ENCODE measurements at regions not wholly inside any gene's neighbourhood (a gene's known extent, or its start where the extent isn't known, plus 50 kb on each side); places are given as distances from the start of the nearest gene placed in this dataset.
A peak's percentile ranks its signal among the peaks of the same experiment; 100 is the strongest.

DNA sequence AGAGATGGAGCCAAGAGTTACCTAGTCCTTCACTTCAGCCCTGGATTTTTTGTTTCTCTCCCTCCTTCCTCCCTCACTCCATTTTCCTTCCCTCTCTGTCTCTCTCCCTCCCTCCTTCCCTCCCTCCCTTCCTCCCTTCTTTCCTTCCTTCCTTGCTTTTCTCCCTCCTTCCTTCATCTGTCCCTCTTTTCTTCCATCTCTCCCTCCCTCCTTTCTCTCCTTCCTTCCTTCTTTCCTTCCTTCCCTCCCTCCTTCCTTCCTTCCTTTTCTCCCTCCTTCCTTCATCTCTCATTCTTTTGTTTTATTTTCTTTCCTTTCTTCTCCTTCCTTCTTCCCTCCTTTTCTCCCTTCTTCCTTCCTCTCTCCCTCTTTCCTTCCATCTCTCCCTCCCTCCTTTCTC lies 283.5 kb downstream of the MAF start:
- Histone ChIP-seq H3K4me3 (no peak overlapping the region), H3K36me3 (no peaks in the 10 kb centered on the region), H3K4me1 (no peaks in the 10 kb centered on the region), H3K9me3 (no peaks in the 10 kb centered on the region), H3K27me3 (no peaks in the 10 kb centered on the region), H3K27ac (no peak overlapping the region)
- no peak for ATAC-seq
- no peak for TF ChIP-seq CTCF (IDR thresholded peaks at IDR 0.05)
- intact Hi-C loops (cut with DNase I), result no loop called here
- DNase-seq, result no peak

DNA sequence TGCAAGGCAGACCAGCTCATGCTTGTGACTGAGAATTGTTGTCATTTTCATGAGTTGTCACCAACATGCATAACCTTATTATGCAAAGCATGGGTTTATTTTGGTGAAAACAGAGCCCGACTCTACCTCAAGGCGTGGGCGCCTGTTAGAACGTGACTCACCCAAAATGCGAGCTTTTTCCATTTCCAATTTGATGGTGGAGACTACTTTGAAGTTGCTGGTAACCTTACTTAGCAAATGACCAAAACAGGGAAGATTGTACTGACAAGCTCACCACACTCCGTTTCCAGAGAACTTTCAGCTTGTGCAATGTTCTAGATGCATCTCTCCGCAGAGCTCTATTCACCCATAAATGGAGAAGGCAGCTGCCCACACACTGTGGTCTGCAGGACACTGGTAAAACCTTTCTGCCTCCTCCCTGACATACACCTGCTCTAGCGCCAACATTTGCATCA lies 284.5 kb downstream of the MAF start:
- TF ChIP-seq CTCF (IDR thresholded peaks at IDR 0.05), result no peak
- Histone ChIP-seq H3K9me3 (no peaks in the 10 kb centered on the region), H3K27me3 (no peaks in the 10 kb centered on the region), H3K4me3 (no peak overlapping the region), H3K27ac (no peak overlapping the region), H3K36me3 (no peaks in the 10 kb centered on the region), H3K4me1 (no peaks in the 10 kb centered on the region)
- DNase-seq (no peak), ATAC-seq (peak; percentile 83)
- intact Hi-C loops (cut with DNase I), result no loop called here

DNA sequence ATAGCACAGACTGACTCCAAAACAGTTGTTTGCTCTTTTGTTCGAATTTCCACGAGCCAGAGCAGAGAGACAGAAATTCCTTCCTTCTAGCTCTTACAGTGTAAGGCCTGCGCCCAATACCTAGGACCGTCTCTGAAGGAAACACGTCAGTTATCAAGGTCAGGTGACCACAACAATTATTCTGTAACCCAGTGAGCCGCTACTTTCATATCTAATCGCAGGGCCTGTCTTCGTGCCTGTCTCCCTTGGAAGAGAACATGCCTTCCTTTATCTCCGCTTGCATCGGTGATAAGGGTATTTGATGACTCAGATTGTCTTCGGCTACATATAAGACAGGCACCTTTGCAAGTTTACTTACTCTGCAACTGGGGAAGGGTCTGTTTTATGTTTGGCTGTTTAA lies 288.0 kb downstream of the MAF start:
- no peak for TF ChIP-seq CTCF (IDR thresholded peaks at IDR 0.05)
- Histone ChIP-seq H3K4me1 (no peaks in the 10 kb centered on the region), H3K36me3 (no peaks in the 10 kb centered on the region), H3K4me3 (no peak overlapping the region), H3K27ac (no peak overlapping the region), H3K9me3 (no peaks in the 10 kb centered on the region), H3K27me3 (no peaks in the 10 kb centered on the region)
- no peak for ATAC-seq
- intact Hi-C loops (cut with DNase I), result no loop called here
- DNase-seq, result no peak

- no peak overlapping the region for H3K27ac ChIP-seq
- no peaks in the 10 kb centered on the region for H3K4me1 ChIP-seq
- no peak overlapping the region for H3K4me3 ChIP-seq
- TF ChIP-seq CTCF (IDR thresholded peaks at IDR 0.05), result no peak
- ATAC-seq (no peak), DNase-seq (no peak)
- no peaks in the 10 kb centered on the region for H3K27me3 ChIP-seq
- intact Hi-C loops (cut with DNase I), result no loop called here
- H3K36me3 ChIP-seq, result no peaks in the 10 kb centered on the region
- H3K9me3 ChIP-seq, result no peaks in the 10 kb centered on the region
Observed at GRCh38 chr16:79310710-79311109, 289.8 kb downstream of the MAF start.

DNA sequence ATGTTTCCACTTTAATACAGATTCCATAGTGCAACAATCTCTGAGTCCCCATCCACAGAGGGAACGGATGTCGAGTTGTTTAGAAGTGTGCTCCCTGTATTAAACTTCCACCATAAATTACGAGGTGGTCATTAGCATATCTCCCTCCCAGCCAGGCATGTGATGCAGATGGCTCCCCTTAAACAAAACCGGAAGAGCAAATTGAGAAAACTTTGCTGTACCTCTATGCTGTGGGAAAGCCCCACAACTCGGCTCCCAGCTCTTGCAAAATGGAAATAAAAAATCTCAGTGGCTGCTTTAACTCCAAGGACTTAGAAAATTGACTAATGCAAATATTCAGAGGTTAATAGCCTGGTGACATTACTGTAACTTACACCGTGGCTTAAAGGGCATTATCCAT lies 290.9 kb downstream of the MAF start:
- intact Hi-C loops (cut with DNase I), result no loop called here
- Histone ChIP-seq H3K27ac (no peak overlapping the region), H3K4me3 (no peak overlapping the region), H3K9me3 (no peaks in the 10 kb centered on the region), H3K4me1 (no peaks in the 10 kb centered on the region), H3K27me3 (no peaks in the 10 kb centered on the region), H3K36me3 (no peaks in the 10 kb centered on the region)
- DNase-seq (no peak), ATAC-seq (no peak)
- no peak for TF ChIP-seq CTCF (IDR thresholded peaks at IDR 0.05)

GRCh38 chr16:79307214-79307613 lies 293.3 kb downstream of the MAF start:
- Histone ChIP-seq H3K36me3 (no peaks in the 10 kb centered on the region), H3K27me3 (no peaks in the 10 kb centered on the region), H3K4me1 (no peaks in the 10 kb centered on the region), H3K9me3 (no peaks in the 10 kb centered on the region), H3K4me3 (no peak overlapping the region), H3K27ac (no peak overlapping the region)
- DNase-seq (peak; percentile 77), ATAC-seq (peak; percentile 92)
- intact Hi-C loops (cut with DNase I), result no loop called here
- TF ChIP-seq CTCF (IDR thresholded peaks at IDR 0.05), result no peak
